Liver (tissue), 8 donors: ENCODE measurements at regions not wholly inside any gene's neighbourhood (a gene's known extent, or its start where the extent isn't known, plus 50 kb on each side); places are given as distances from the start of the nearest gene placed in this dataset.

ENCODE experiments used
- DNase-seq: peaks from one replicate; pipeline ENCODE4 v3.0.0-alpha.2; 2017; ENCODE audit warnings: low spot score
- H3K27ac ChIP-seq, 2 donors: one replicate each; pipeline ENCODE4 v1.7.0; 2013; ENCODE audit warnings: inconsistent platforms in 2 of 2, low read length in 2 of 2, control low read depth in 1 of 2, low read depth in 1 of 2, mild to moderate bottlenecking in 1 of 2
- H3K27me3 ChIP-seq, 4 donors: one replicate each; pipeline versions ENCODE4 v1.6.1 to v1.7.0; 2013; ENCODE audit warnings: low read length in 3 of 4, inconsistent platforms in 1 of 4, mild to moderate bottlenecking in 1 of 4, moderate library complexity in 1 of 4; ENCODE audit not compliant: control insufficient read depth in 4 of 4, insufficient read depth in 4 of 4
- H3K36me3 ChIP-seq, 4 donors: one replicate each; pipeline versions ENCODE4 v1.6.1 to v1.7.0; 2013; ENCODE audit warnings: low read length in 3 of 4, mild to moderate bottlenecking in 3 of 4, low read depth in 1 of 4, moderate library complexity in 1 of 4; ENCODE audit not compliant: control insufficient read depth in 4 of 4, insufficient read depth in 3 of 4
- H3K4me1 ChIP-seq, 4 donors: one replicate each; pipeline versions ENCODE4 v1.6.1 to v1.7.0; 2013; ENCODE audit warnings: low read length in 3 of 4, mild to moderate bottlenecking in 3 of 4, moderate library complexity in 1 of 4; ENCODE audit not compliant: control insufficient read depth in 4 of 4, insufficient read depth in 4 of 4
- H3K4me3 ChIP-seq, 3 donors: one replicate each; pipeline versions ENCODE4 v1.6.1 to v1.7.0; 2013; ENCODE audit warnings: low read length in 3 of 3, control low read depth in 1 of 3, low read depth in 1 of 3, mild to moderate bottlenecking in 1 of 3
- H3K9ac ChIP-seq, 2 donors: one replicate each; pipeline ENCODE4 v1.7.0; 2013; ENCODE audit warnings: low read length in 2 of 2, mild to moderate bottlenecking in 2 of 2, moderate library complexity in 2 of 2, control low read depth in 1 of 2, low read depth in 1 of 2
- H3K9me3 ChIP-seq, 4 donors: one replicate each; pipeline versions ENCODE4 v1.6.1 to v1.7.0; 2013; ENCODE audit warnings: low read length in 3 of 4; ENCODE audit not compliant: control insufficient read depth in 4 of 4
- CTCF ChIP-seq: fragments of 150-350 bp; IDR thresholded peaks from 2 replicates; pipeline ENCODE4 v1.5.1; 2017; ENCODE audit warnings: improper control_type of control experiment, low read depth, low read length; ENCODE audit not compliant: missing input control
- FOXA1 ChIP-seq: IDR thresholded peaks from 2 replicates; pipeline ENCODE4 v1.6.1; 2016; ENCODE audit warnings: antibody characterized with exemption
- GABPA ChIP-seq, 2 donors: IDR thresholded peaks in 1 of 2; conservative IDR thresholded peaks in 1 of 2; 2 replicates each; pipeline ENCODE4 v1.6.1; 2016; ENCODE audit warnings: antibody characterized with exemption in 2 of 2, mild to moderate bottlenecking in 1 of 2, moderate library complexity in 1 of 2
- HNF4A ChIP-seq, 2 donors: conservative IDR thresholded peaks; 2 replicates each; pipeline ENCODE4 v1.6.1; 2016; ENCODE audit warnings: antibody characterized with exemption in 2 of 2, mild to moderate bottlenecking in 2 of 2
- HNF4G ChIP-seq: IDR thresholded peaks from 2 replicates; pipeline ENCODE4 v1.6.1; 2016; ENCODE audit warnings: antibody characterized with exemption
- JUND ChIP-seq, 2 donors: IDR thresholded peaks; 2 replicates each; pipeline ENCODE4 v1.6.1; 2016; ENCODE audit warnings: antibody characterized with exemption in 2 of 2
- MAX ChIP-seq: IDR thresholded peaks from 2 replicates; pipeline ENCODE4 v1.6.1; 2016; ENCODE audit warnings: antibody characterized with exemption
- NR2F2 ChIP-seq: IDR thresholded peaks from 2 replicates; pipeline ENCODE4 v1.6.1; 2016; ENCODE audit warnings: antibody characterized with exemption
- RAD21 ChIP-seq, 2 donors: IDR thresholded peaks; 2 replicates each; pipeline ENCODE4 v1.6.1; 2016; ENCODE audit warnings: antibody characterized with exemption in 2 of 2, mild to moderate bottlenecking in 2 of 2
- REST ChIP-seq: IDR thresholded peaks from 2 replicates; pipeline ENCODE4 v1.6.1; 2016; ENCODE audit warnings: antibody characterized with exemption, mild to moderate bottlenecking
- RXRA ChIP-seq, 2 donors: IDR thresholded peaks; 2 replicates each; pipeline ENCODE4 v1.6.1; 2017 to 2018; ENCODE audit warnings: antibody characterized with exemption in 2 of 2, mild to moderate bottlenecking in 1 of 2
- SP1 ChIP-seq: IDR thresholded peaks from 2 replicates; pipeline ENCODE4 v1.6.1; 2018; ENCODE audit warnings: antibody characterized with exemption, mild to moderate bottlenecking
- TAF1 ChIP-seq: conservative IDR thresholded peaks from 2 replicates; pipeline ENCODE4 v1.6.1; 2016; ENCODE audit warnings: antibody characterized with exemption, mild to moderate bottlenecking
- YY1 ChIP-seq: IDR thresholded peaks from 2 replicates; pipeline ENCODE4 v1.6.1; 2016; ENCODE audit warnings: antibody characterized with exemption, mild to moderate bottlenecking
- WGBS: extraction: QIAGEN DNeasy Blood & Tissue Kit; methylation state at CpG from one replicate; pipeline ENCODE4 v1.1.7; 2013; 5-methylcytosine and 5-hydroxymethylcytosine counted together
- donor health status: healthy.
- donor health status: healthy.
- donor health status: healthy.
- donor health status: healthy.
- donor health status: healthy.

GRCh38 chr2:147013696-147014392 is 831.0 kb upstream of the ACVR2A start:
- Histone ChIP-seq H3K4me1 (no peaks in the 10 kb centered on the region), H3K27ac (no peak overlapping the region), H3K9ac (no peak overlapping the region), H3K9me3 (no peaks in the 10 kb centered on the region), H3K36me3 (no peaks in the 10 kb centered on the region), H3K27me3 (no peaks in the 10 kb centered on the region), H3K4me3 (no peak overlapping the region)
- TF ChIP-seq YY1 (no peak), RAD21 (IDR thresholded peaks at IDR 0.05) (no peak), HNF4G (no peak), NR2F2 (no peak), SP1 (no peak), HNF4A (conservative IDR thresholded peaks at IDR 0.05) (no peak)
- DNase-seq: no peak

GRCh38 chr2:147008481-147008880 is 836.3 kb upstream of the ACVR2A start:
- TF ChIP-seq HNF4G (no peak), NR2F2 (no peak), GABPA (IDR thresholded peaks at IDR 0.05 in 1 of 2, conservative IDR thresholded peaks at IDR 0.05 in 1 of 2) (no peak), CTCF (no peak), TAF1 (no peak), REST (no peak), RXRA (IDR thresholded peaks at IDR 0.05) (no peak), SP1 (no peak), FOXA1 (no peak), RAD21 (IDR thresholded peaks at IDR 0.05) (no peak), JUND (IDR thresholded peaks at IDR 0.05) (no peak)
- no peaks in the 10 kb centered on the region for H3K27me3 ChIP-seq
- WGBS: 66% methylated on average over 2 of the region's 2 CpGs
- H3K9me3 ChIP-seq: no peaks in the 10 kb centered on the region
- no peak overlapping the region for H3K27ac ChIP-seq
- no peaks in the 10 kb centered on the region for H3K4me1 ChIP-seq
- no peak overlapping the region for H3K4me3 ChIP-seq
- no peaks in the 10 kb centered on the region for H3K36me3 ChIP-seq
- DNase-seq: no peak
- no peak overlapping the region for H3K9ac ChIP-seq

GRCh38 chr2:147006736-147007141 is 838.1 kb upstream of the ACVR2A start:
- H3K36me3 ChIP-seq: no peaks in the 10 kb centered on the region
- no peaks in the 10 kb centered on the region for H3K4me1 ChIP-seq
- no peak overlapping the region for H3K27ac ChIP-seq
- no peak overlapping the region for H3K9ac ChIP-seq
- H3K27me3 ChIP-seq: no peaks in the 10 kb centered on the region
- no peak for DNase-seq
- H3K4me3 ChIP-seq: no peak overlapping the region
- 61% methylated on average over 2 of the region's 2 CpGs for WGBS
- no peaks in the 10 kb centered on the region for H3K9me3 ChIP-seq
- TF ChIP-seq GABPA (IDR thresholded peaks at IDR 0.05 in 1 of 2, conservative IDR thresholded peaks at IDR 0.05 in 1 of 2) (no peak), MAX (no peak), HNF4G (no peak), JUND (IDR thresholded peaks at IDR 0.05) (no peak), NR2F2 (no peak), RXRA (IDR thresholded peaks at IDR 0.05) (no peak), REST (no peak), FOXA1 (no peak)
